Stimulated activated naive CD8-positive, alpha-beta T cell treated with anti-CD3 and anti-CD28 coated beads, Interleukin-15, Interleukin-2, amounts not matched to agents 100 U/mL and 50 U/mL, for 24 hours (primary cell): ENCODE measurements at regions not wholly inside any gene's neighbourhood (a gene's known extent, or its start where the extent isn't known, plus 50 kb on each side); places are given as distances from the start of the nearest gene placed in this dataset.

ENCODE experiments used
- ATAC-seq: fragments of 150-1000 bp; cut with Tn5 transposase; one replicate; pipeline ENCODE4 v1.10.0; 2021
- DNase-seq: peaks from one replicate; pipeline ENCODE4 v3.0.0; 2021

GRCh38 chr2:239669899-239670460, 269.2 kb upstream of the HDAC4 start:
- no peak for ATAC-seq
- no peak for DNase-seq

DNA sequence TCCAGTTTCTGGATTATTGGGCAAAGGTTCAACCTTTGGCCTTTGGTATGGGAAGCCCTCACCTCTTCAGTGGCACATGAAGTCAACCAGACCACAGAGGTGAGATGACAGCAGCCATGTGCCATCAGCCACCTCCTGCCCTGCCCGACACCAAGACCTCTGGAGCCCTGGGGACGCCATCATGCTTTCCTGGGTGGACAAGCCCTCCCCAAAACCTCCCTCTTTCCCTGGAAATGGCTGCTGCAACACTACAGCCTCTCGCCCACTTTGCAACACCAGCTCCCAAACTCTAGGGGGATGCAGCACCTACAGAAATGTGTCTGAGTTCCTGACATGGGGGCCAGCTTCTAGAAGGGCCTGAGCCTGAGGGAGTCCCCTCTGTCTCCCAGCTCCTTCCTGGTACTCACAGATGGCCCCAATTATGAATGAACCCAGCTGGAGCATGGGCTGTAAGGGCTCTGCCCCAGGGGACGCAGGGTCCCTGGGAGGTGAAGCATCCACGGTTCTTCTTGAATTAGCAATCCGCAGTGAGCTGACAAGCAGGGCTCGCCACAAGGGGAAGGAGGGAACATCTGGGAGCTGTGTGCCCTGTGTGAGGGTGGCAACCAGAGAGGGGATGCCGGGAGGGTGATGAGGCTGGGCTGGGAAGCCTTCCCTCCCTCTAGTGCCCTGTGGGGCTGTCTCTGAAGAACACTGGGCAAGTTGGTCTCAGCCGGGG, 268.5 kb upstream of the HDAC4 start:
- DNase-seq (no peak), ATAC-seq (no peak)

DNA sequence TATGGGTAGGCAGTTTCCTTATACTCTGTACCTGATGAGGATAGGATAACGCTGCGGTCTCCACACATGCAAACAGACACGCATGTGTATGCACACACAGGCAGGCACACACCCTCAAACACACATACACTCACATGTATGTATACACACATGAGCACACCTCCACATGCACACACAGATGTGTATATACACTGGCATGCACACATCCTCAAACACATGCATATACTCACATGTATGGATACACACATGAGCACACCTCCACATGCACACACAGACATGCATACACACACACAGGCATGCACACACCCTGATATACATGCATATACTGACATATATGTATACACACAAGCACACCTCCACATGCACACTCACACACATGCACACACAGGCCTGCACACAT, 267.8 kb upstream of the HDAC4 start:
- no peak for DNase-seq
- no peak for ATAC-seq

DNA sequence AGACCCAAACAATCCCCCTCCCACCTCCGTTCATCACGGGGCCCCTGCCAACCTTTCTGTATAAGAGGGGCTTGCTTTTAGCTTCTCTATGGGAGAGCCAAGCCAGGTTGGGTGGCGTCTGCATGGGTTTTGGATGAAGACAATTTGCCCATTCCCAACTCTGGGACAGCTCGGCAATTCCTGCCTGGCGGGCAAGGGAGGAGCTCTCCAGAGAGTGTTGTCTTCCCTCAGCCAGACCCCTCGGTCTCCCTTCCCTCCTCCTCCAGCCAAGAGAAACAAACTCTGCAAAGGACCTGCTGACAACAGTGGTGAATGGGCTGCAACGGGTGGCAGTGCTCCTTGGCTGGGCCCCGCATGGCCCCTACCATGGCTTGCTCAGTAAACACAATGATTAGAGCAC, 267.2 kb upstream of the HDAC4 start:
- no peak for DNase-seq
- no peak for ATAC-seq

- DNase-seq: no peak
- ATAC-seq: no peak
These were observed 266.7 kb upstream of the HDAC4 start for GRCh38 chr2:239667431-239667985.

- ATAC-seq (no peak), DNase-seq (no peak)
These were observed 266.1 kb upstream of the HDAC4 start for GRCh38 chr2:239666855-239667376.

DNA sequence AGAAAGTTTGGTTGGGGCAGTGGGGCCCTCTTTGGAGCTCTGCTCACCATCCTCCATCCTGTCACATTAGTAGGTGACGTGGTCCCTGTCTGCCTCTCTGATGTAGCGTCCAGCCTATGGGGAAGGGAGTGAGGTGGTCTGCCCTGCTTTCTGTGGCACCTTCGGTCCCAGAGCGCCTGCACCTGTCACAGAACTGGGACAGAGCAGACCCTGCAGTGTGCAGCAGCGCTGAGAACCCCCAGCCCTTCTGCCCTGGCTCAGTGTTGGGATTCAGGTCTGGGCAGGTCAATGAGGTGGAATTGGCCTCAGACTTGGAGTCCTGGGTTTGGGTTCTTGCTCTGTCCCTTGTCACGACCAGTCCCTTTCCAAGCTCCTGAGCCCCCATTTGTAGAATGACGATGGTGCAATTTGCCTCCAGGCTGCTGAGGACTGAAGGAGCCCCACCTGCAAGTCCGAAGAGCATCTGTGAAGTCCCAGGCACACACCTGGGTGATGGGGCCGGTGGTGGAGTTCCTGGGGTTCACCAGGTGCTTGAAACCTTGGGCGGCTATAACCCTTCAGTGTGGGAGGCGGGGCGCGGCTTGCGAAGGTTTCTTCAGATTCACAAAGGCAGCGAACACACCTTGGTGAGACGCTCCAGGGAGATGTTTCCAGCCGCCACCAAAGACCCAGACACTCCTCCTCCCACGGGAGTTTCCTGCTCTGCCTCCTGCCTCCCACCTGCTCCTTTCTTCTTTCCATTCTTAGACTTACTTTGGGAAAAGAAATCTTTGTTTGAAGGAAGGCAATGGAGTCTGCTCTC, 265.4 kb upstream of the HDAC4 start:
- no peak for DNase-seq
- no peak for ATAC-seq

- ATAC-seq (no peak), DNase-seq (no peak)
These were observed 263.5 kb upstream of the HDAC4 start for GRCh38 chr2:239664216-239664810.

DNA sequence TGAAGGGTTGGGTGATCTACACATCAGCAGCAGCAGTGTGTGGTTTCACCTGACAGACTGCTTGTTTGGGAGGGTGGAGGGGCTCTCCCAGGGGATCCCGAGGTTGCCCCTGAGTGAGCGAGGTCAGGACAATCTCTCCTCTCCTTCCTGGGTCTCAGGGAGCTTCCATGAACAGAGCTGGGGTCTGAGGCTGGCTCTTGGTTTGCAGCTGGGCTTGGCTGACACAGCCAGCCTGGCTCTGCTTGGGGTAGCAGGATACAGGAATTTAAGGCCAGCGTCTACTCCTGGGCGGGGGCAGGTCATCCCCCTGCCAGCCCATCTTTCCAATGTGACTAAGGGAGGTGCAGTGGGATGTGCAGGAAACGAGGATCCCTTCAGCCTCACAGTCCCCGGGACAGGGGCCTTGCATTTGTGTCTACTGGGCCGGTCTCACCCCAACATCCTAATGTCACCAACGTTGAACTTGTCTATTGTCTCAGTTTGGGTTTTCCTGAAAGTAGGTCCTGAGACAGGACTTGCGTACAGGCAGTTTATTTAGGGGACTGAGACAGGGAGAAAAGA, 262.6 kb upstream of the HDAC4 start:
- DNase-seq (no peak), ATAC-seq (no peak)

GRCh38 chr2:239662413-239663120, 261.7 kb upstream of the HDAC4 start:
- no peak for DNase-seq
- ATAC-seq: no peak

GRCh38 chr2:239661334-239662312, 260.8 kb upstream of the HDAC4 start:
- ATAC-seq (no peak), DNase-seq (no peak)

DNA sequence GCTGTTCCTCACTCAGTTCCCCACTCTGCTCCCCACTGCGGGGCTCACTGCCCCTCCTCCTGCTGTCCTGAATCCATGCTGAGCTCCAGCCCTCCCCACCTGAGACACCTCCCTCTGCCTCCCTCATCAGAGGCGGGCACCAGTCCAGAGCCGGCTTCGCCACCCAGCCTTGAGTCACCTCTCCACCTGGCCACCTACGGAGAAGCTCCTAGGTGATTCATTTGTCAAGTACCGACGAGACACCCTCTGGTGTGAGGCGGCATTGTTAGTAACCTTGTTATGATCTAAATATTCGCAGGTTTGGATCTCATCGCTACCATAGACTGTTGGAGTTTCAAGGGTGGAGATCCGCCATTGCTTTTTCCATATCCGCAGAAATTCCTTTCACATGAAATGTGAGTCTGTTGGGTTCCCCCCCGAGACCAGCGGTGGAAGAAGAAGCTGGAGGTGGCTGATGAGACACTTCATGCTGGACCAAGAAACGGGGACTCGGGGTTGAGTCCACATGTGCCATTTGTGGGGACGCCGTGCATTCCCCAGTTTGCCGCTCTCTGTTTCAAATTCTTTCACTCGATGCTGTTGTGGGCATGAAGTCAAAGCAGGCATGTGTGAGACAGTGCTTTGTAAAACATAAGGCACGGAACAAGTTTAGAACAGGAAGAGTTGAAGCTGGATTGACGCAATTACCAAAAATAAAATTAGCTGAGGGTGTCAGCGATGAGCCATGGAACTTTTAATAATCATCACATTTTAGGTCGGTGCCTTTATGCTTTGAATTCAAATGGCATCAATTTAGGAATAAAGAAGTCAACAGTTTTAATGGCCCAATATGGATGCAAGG, 259.8 kb upstream of the HDAC4 start:
- no peak for DNase-seq
- no peak for ATAC-seq

DNA sequence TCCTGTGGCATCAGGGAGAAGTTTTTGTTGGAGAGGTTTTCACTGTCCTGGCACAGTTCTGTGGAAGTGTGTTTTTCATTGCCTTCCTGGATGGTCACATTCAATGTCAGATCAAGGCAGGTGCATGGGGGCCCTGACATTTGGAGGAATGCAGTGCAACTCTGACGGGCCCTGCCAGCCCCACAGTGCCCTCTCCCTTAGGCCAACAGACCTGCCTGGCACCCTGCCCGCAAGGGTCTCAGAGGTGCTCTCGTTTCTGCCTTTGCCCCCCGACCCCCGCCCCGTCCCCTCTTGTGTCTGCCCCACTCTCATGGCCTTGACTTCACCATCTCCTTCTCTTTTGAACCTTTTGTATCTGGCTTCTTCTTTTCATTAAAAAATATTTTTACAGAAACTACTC, 257.2 kb upstream of the HDAC4 start:
- ATAC-seq (no peak), DNase-seq (no peak)

DNA sequence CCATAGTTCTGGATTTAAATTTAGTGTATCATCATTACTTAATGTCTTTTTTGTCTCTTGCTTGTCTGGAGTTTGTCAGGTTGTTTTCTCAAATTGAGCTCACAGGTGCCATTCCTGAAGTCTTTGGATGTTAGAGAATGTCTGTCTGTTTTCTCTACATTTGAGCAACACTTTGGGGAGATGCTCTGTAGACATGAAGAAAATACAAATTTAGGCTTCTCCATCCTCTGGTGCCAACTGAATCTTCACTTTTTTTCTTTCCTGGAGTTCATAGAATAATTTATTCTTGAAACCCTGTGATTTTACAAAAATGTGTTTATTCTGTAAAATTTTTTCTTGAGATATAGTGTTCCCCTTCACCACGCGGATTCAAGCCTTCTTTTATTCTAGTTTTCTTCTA, 256.4 kb upstream of the HDAC4 start:
- no peak for DNase-seq

GRCh38 chr2:239654266-239654665, 253.4 kb upstream of the HDAC4 start:
- DNase-seq (no peak), ATAC-seq (no peak)

More for the DNA sequence above, 256.4 kb upstream of the HDAC4 start:
- ATAC-seq: no peak

- DNase-seq: no peak
- no peak for ATAC-seq
These were observed 251.0 kb upstream of the HDAC4 start for GRCh38 chr2:239651859-239652258.

GRCh38 chr2:239650674-239651073, 249.9 kb upstream of the HDAC4 start:
- ATAC-seq: no peak
- no peak for DNase-seq

GRCh38 chr2:239649309-239649708, 248.5 kb upstream of the HDAC4 start:
- no peak for ATAC-seq
- no peak for DNase-seq

DNA sequence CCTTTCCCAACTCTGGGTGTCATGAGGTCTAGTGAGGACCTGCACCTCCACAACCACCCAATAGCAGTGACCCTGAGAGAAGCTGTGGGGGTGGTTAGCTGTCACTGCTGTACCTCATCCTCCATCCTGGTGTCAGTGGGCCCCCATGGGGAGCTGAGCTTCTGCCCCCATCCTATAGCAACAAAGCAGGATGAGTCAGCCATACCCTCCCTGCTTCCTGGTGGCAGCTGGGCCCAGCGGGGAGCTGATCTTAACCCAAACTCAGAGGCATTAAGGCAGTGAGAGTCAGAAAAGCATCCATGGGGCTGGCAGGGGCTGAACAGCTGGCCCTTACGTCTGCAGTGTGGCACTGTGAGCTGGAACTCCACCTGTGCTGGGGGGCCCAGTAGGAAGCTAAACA, 247.8 kb upstream of the HDAC4 start:
- no peak for DNase-seq
- ATAC-seq: no peak
